ENCODE measurements at regions not wholly inside any gene's neighbourhood (a gene's known extent, or its start where the extent isn't known, plus 50 kb on each side); places are given as distances from the start of the nearest gene placed in this dataset.

- Histone ChIP-seq H3K4me1 (ENCODE audit: insufficient read depth, low read length) (no peaks in the 10 kb centered on the region), H3K4me3 (ENCODE audit: low read length) (no peak overlapping the region), H3K9me3 (ENCODE audit: insufficient read depth, low read depth, low read length) (peaks cover 16% of the 10 kb centered on the region; the same call in 1 of the 2 replicates), H3K27ac (ENCODE audit: low read length) (no peak overlapping the region), H3K9ac (ENCODE audit: low read depth, low read length) (no peak overlapping the region), H3K27me3 (ENCODE audit: insufficient read depth, low read length) (no peaks in the 10 kb centered on the region), H3K36me3 (ENCODE audit: insufficient read depth, low read depth, low read length) (no peaks in the 10 kb centered on the region)
Observed at GRCh38 chr4:14800977-14801376, 201.3 kb upstream of the CPEB2 start.

DNA sequence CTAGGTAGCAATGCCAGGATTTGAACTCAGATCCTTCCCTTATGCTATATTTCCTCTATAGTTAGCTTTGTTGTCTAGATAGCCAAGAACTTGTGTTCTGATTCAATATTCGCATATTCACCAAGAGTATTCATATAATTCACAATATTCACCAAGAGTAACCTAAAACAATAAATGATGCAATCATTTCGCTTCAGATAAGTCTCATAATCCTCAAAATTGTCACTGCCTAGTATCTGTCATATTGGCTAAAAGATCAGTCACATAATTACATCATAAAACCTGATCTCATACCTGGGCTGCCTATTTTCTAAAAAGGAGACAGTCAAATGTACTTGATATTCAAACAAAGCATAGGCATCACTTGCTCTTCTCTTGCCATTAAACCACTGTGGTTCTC, 199.7 kb upstream of the CPEB2 start:
- Histone ChIP-seq H3K4me3 (ENCODE audit: low read length) (no peak overlapping the region), H3K36me3 (ENCODE audit: insufficient read depth, low read depth, low read length) (no peaks in the 10 kb centered on the region), H3K27ac (ENCODE audit: low read length) (no peak overlapping the region), H3K9me3 (ENCODE audit: insufficient read depth, low read depth, low read length) (peaks cover 16% of the 10 kb centered on the region; the same call in 1 of the 2 replicates), H3K27me3 (ENCODE audit: insufficient read depth, low read length) (no peaks in the 10 kb centered on the region), H3K9ac (ENCODE audit: low read depth, low read length) (no peak overlapping the region), H3K4me1 (ENCODE audit: insufficient read depth, low read length) (no peaks in the 10 kb centered on the region)

GRCh38 chr4:14807856-14808255, 194.4 kb upstream of the CPEB2 start:
- no peaks in the 10 kb centered on the region for H3K9me3 ChIP-seq (ENCODE audit: insufficient read depth, low read depth, low read length)
- no peaks in the 10 kb centered on the region for H3K27me3 ChIP-seq (ENCODE audit: insufficient read depth, low read length)
- no peak overlapping the region for H3K9ac ChIP-seq (ENCODE audit: low read depth, low read length)
- H3K4me3 ChIP-seq (ENCODE audit: low read length): no peak overlapping the region
- H3K4me1 ChIP-seq (ENCODE audit: insufficient read depth, low read length): no peaks in the 10 kb centered on the region
- H3K27ac ChIP-seq (ENCODE audit: low read length): no peak overlapping the region
- no peaks in the 10 kb centered on the region for H3K36me3 ChIP-seq (ENCODE audit: insufficient read depth, low read depth, low read length)

DNA sequence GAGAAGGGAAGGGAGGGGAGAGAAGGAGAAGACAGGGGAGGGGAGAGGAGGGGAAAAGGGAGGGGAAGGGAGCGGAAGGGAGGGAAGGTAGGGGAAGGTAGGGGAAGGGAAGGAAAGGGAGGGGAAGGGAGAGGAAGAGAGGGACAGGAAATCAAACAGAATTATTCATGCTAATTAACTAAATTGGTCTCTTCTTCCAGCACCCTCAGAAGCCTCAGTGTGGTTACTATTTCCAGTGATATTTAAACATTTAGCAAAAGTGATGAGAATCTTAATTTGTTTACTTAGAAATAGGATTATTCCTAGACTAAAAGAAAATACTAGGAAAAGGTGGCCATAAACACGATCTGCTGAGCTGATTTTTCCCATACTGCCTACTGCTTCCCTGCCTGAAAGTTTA, 193.1 kb upstream of the CPEB2 start:
- no peaks in the 10 kb centered on the region for H3K36me3 ChIP-seq (ENCODE audit: insufficient read depth, low read depth, low read length)

DNA sequence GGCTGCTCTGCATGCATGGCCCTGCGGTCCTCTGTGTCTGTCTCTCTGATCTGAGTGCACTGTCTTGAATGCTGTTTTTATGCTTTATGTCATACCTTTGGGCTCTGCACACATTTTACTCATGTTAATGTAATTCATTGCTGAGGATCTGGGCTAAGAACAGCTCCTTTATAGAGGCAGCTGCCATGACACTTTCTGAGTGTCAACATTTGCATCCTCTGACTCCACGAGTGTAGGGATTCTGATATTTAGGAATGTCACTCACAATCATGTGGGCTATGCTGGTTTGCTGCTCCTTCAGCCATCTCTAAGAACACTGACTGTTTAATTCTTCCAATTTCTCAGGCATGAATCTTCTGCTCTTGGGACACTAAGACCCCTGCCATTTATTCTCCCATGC, 192.2 kb upstream of the CPEB2 start:
- no peaks in the 10 kb centered on the region for H3K4me1 ChIP-seq (ENCODE audit: insufficient read depth, low read length)
- H3K9me3 ChIP-seq (ENCODE audit: insufficient read depth, low read depth, low read length): no peaks in the 10 kb centered on the region
- no peaks in the 10 kb centered on the region for H3K27me3 ChIP-seq (ENCODE audit: insufficient read depth, low read length)
- no peak overlapping the region for H3K4me3 ChIP-seq (ENCODE audit: low read length)
- no peak overlapping the region for H3K9ac ChIP-seq (ENCODE audit: low read depth, low read length)
- H3K36me3 ChIP-seq (ENCODE audit: insufficient read depth, low read depth, low read length): no peaks in the 10 kb centered on the region
- H3K27ac ChIP-seq (ENCODE audit: low read length): no peak overlapping the region

More for the DNA sequence above, 193.1 kb upstream of the CPEB2 start:
- Histone ChIP-seq H3K27ac (ENCODE audit: low read length) (no peak overlapping the region), H3K4me3 (ENCODE audit: low read length) (no peak overlapping the region), H3K9me3 (ENCODE audit: insufficient read depth, low read depth, low read length) (no peaks in the 10 kb centered on the region), H3K27me3 (ENCODE audit: insufficient read depth, low read length) (no peaks in the 10 kb centered on the region), H3K9ac (ENCODE audit: low read depth, low read length) (no peak overlapping the region), H3K4me1 (ENCODE audit: insufficient read depth, low read length) (no peaks in the 10 kb centered on the region)

- H3K27me3 ChIP-seq (ENCODE audit: insufficient read depth, low read length): no peaks in the 10 kb centered on the region
- H3K27ac ChIP-seq (ENCODE audit: low read length): no peak overlapping the region
- H3K9me3 ChIP-seq (ENCODE audit: insufficient read depth, low read depth, low read length): no peaks in the 10 kb centered on the region
- no peak overlapping the region for H3K9ac ChIP-seq (ENCODE audit: low read depth, low read length)
- no peaks in the 10 kb centered on the region for H3K36me3 ChIP-seq (ENCODE audit: insufficient read depth, low read depth, low read length)
- no peaks in the 10 kb centered on the region for H3K4me1 ChIP-seq (ENCODE audit: insufficient read depth, low read length)
- no peak overlapping the region for H3K4me3 ChIP-seq (ENCODE audit: low read length)
Observed at GRCh38 chr4:14810568-14810967, 191.7 kb upstream of the CPEB2 start.

DNA sequence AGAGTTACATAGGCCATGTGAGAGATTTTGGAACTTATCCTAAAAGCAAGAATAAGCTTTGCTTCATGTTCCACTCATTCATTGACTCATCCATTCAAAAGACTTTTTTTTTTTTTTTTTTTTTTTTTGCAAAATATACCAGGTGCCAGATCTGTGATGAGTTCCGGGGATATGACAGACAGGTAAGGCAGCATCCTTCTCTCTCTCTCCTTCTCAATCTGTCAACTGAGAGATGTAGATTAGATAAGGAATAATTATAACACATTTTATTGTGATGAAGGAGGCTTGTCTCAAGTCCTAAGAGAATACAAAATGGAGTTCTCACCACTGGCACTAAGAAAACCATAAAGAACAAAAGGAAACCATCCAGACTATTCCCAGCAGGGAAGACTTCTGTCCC, 190.2 kb upstream of the CPEB2 start:
- Histone ChIP-seq H3K27me3 (ENCODE audit: insufficient read depth, low read length) (no peaks in the 10 kb centered on the region), H3K9ac (ENCODE audit: low read depth, low read length) (no peak overlapping the region), H3K36me3 (ENCODE audit: insufficient read depth, low read depth, low read length) (no peaks in the 10 kb centered on the region), H3K9me3 (ENCODE audit: insufficient read depth, low read depth, low read length) (no peaks in the 10 kb centered on the region), H3K4me1 (ENCODE audit: insufficient read depth, low read length) (no peaks in the 10 kb centered on the region), H3K4me3 (ENCODE audit: low read length) (no peak overlapping the region), H3K27ac (ENCODE audit: low read length) (no peak overlapping the region)

GRCh38 chr4:14816623-14817261, 185.5 kb upstream of the CPEB2 start:
- no peak overlapping the region for H3K4me3 ChIP-seq (ENCODE audit: low read length)
- no peaks in the 10 kb centered on the region for H3K9me3 ChIP-seq (ENCODE audit: insufficient read depth, low read depth, low read length)
- no peaks in the 10 kb centered on the region for H3K36me3 ChIP-seq (ENCODE audit: insufficient read depth, low read depth, low read length)
- H3K27ac ChIP-seq (ENCODE audit: low read length): no peak overlapping the region
- H3K27me3 ChIP-seq (ENCODE audit: insufficient read depth, low read length): no peaks in the 10 kb centered on the region
- no peaks in the 10 kb centered on the region for H3K4me1 ChIP-seq (ENCODE audit: insufficient read depth, low read length)
- no peak overlapping the region for H3K9ac ChIP-seq (ENCODE audit: low read depth, low read length)

DNA sequence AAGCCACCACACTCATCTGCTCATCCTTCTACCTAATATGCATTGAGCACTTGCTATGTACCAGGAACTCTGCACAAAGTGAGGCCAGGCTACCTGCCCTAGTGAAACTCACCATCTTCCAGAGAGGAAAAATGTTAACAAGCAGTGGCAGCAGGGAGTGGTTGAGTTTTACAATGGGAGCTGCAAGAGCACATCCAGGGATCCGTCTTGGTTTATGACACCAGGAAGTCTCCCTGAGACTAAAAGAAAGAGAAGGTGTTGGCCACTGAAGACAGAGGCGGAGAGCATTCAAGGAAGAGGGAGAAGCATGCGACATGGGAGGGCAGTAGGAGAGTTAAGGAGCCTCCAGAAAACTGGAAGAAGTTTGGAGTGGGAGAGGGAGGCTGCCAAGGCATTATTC, 178.1 kb upstream of the CPEB2 start:
- Histone ChIP-seq H3K27me3 (ENCODE audit: insufficient read depth, low read length) (no peaks in the 10 kb centered on the region), H3K4me3 (ENCODE audit: low read length) (no peak overlapping the region), H3K9me3 (ENCODE audit: insufficient read depth, low read depth, low read length) (no peaks in the 10 kb centered on the region), H3K4me1 (ENCODE audit: insufficient read depth, low read length) (no peaks in the 10 kb centered on the region), H3K36me3 (ENCODE audit: insufficient read depth, low read depth, low read length) (no peaks in the 10 kb centered on the region), H3K27ac (ENCODE audit: low read length) (no peak overlapping the region), H3K9ac (ENCODE audit: low read depth, low read length) (no peak overlapping the region)

DNA sequence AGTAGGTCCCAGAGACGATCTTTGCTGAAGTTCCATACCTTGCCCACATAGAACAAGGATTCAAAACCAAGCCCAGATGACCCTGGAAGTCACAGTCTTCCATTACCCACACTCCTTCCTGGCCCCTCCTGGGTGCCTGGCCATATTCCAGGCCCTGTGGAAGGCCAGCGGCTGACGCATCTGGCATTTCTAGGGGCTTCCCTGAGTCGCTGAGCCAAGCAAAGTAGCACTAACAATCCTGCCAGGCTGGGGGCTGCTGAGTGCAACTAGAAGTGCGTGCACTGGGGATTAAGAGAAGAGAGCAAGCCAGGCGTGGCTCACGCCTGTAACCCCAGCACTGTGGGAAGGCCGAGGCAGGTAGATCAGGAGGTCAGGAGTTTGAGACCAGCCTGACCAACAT, 175.2 kb upstream of the CPEB2 start:
- Histone ChIP-seq H3K9me3 (ENCODE audit: insufficient read depth, low read depth, low read length) (no peaks in the 10 kb centered on the region), H3K27me3 (ENCODE audit: insufficient read depth, low read length) (no peaks in the 10 kb centered on the region), H3K36me3 (ENCODE audit: insufficient read depth, low read depth, low read length) (no peaks in the 10 kb centered on the region), H3K27ac (ENCODE audit: low read length) (no peak overlapping the region), H3K9ac (ENCODE audit: low read depth, low read length) (no peak overlapping the region), H3K4me3 (ENCODE audit: low read length) (no peak overlapping the region), H3K4me1 (ENCODE audit: insufficient read depth, low read length) (no peaks in the 10 kb centered on the region)

GRCh38 chr4:14829795-14830194, 172.5 kb upstream of the CPEB2 start:
- no peaks in the 10 kb centered on the region for H3K27me3 ChIP-seq (ENCODE audit: insufficient read depth, low read length)
- no peaks in the 10 kb centered on the region for H3K9me3 ChIP-seq (ENCODE audit: insufficient read depth, low read depth, low read length)
- no peak overlapping the region for H3K9ac ChIP-seq (ENCODE audit: low read depth, low read length)

GRCh38 chr4:14831416-14831815, 170.9 kb upstream of the CPEB2 start:
- H3K36me3 ChIP-seq (ENCODE audit: insufficient read depth, low read depth, low read length): no peaks in the 10 kb centered on the region
- H3K9ac ChIP-seq (ENCODE audit: low read depth, low read length): no peak overlapping the region
- H3K27ac ChIP-seq (ENCODE audit: low read length): no peak overlapping the region
- no peaks in the 10 kb centered on the region for H3K4me1 ChIP-seq (ENCODE audit: insufficient read depth, low read length)
- no peaks in the 10 kb centered on the region for H3K27me3 ChIP-seq (ENCODE audit: insufficient read depth, low read length)
- H3K4me3 ChIP-seq (ENCODE audit: low read length): no peak overlapping the region
- no peaks in the 10 kb centered on the region for H3K9me3 ChIP-seq (ENCODE audit: insufficient read depth, low read depth, low read length)

More at GRCh38 chr4:14829795-14830194, 172.5 kb upstream of the CPEB2 start:
- no peak overlapping the region for H3K4me3 ChIP-seq (ENCODE audit: low read length)
- no peaks in the 10 kb centered on the region for H3K36me3 ChIP-seq (ENCODE audit: insufficient read depth, low read depth, low read length)
- no peaks in the 10 kb centered on the region for H3K4me1 ChIP-seq (ENCODE audit: insufficient read depth, low read length)
- H3K27ac ChIP-seq (ENCODE audit: low read length): no peak overlapping the region
